ENCODE measurements at regions not wholly inside any gene's neighbourhood (a gene's known extent, or its start where the extent isn't known, plus 50 kb on each side); places are given as distances from the start of the nearest gene placed in this dataset.

DNA sequence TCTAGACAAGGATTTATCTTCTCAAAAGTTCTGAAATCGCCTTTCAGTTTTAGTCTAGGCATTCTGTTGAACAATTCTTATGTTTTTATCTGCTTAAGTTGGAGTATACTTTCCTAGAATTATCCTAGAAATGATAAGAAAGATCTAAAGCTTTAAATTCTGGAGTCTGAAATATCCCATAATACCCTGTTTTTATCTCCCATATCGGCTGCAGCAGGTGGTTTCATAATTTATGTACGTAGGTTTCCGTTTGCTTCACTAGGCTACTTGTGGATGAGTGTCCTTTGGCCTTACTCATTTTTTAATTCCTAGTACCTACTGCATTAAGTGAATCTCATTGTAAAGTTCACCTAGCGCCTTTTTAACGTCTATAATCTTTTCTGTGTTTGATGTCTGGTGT lies 58.5 kb upstream of the MGAT5 start:
- Histone ChIP-seq H3F3A (ENCODE audit: insufficient read depth, low read length) (no peaks in the 10 kb centered on the region), H3K4me3 (ENCODE audit: low read depth, low read length, poor library complexity, severe bottlenecking) (no peak overlapping the region), H3K4me1 (ENCODE audit: insufficient read depth, low read length, severe bottlenecking) (peaks cover 18% of the 10 kb centered on the region), H3K27ac (ENCODE audit: low read depth, low read length, poor library complexity, severe bottlenecking) (no peak overlapping the region), H3K4me2 (ENCODE audit: low read length) (no peak overlapping the region), H4K20me1 (ENCODE audit: insufficient read depth, low read length) (no peaks in the 10 kb centered on the region), H3K9me2 (ENCODE audit: low read depth, low read length) (no peaks in the 10 kb centered on the region), H3K36me3 (ENCODE audit: insufficient read depth, low read length) (no peaks in the 10 kb centered on the region), H3K9ac (ENCODE audit: low read length) (no peak overlapping the region), H3K27me3 (ENCODE audit: insufficient read depth, low read length) (no peaks in the 10 kb centered on the region), H3K79me2 (ENCODE audit: insufficient read depth, low read length) (peaks cover 33% of the 10 kb centered on the region), H2AFZ (ENCODE audit: low read length) (no peak overlapping the region), H3K9me3 (ENCODE audit: low read length) (no peaks in the 10 kb centered on the region)
- TF ChIP-seq CTCF (IDR thresholded peaks at IDR 0.05; ENCODE audit: low read length) (no peak), EZH2 (IDR thresholded peaks at IDR 0.05; ENCODE audit: borderline replicate concordance, low read length) (no peak)

- Histone ChIP-seq H3K9me2 (ENCODE audit: low read depth, low read length) (no peaks in the 10 kb centered on the region), H3K9ac (ENCODE audit: low read length) (no peak overlapping the region), H3K4me3 (ENCODE audit: low read depth, low read length, poor library complexity, severe bottlenecking) (no peak overlapping the region), H4K20me1 (ENCODE audit: insufficient read depth, low read length) (no peaks in the 10 kb centered on the region), H3K79me2 (ENCODE audit: insufficient read depth, low read length) (peaks cover 33% of the 10 kb centered on the region), H3K27me3 (ENCODE audit: insufficient read depth, low read length) (no peaks in the 10 kb centered on the region), H3K4me2 (ENCODE audit: low read length) (no peak overlapping the region), H3K4me1 (ENCODE audit: insufficient read depth, low read length, severe bottlenecking) (peaks cover 18% of the 10 kb centered on the region), H3K27ac (ENCODE audit: low read depth, low read length, poor library complexity, severe bottlenecking) (no peak overlapping the region), H3K9me3 (ENCODE audit: low read length) (no peaks in the 10 kb centered on the region), H3F3A (ENCODE audit: insufficient read depth, low read length) (no peaks in the 10 kb centered on the region), H2AFZ (ENCODE audit: low read length) (no peak overlapping the region), H3K36me3 (ENCODE audit: insufficient read depth, low read length) (no peaks in the 10 kb centered on the region)
- no peak for TF ChIP-seq EZH2 (IDR thresholded peaks at IDR 0.05; ENCODE audit: borderline replicate concordance, low read length)
- no peak for TF ChIP-seq CTCF (IDR thresholded peaks at IDR 0.05; ENCODE audit: low read length)
Measured at GRCh38 chr2:134197445-134197844, 56.4 kb upstream of the MGAT5 start.

DNA sequence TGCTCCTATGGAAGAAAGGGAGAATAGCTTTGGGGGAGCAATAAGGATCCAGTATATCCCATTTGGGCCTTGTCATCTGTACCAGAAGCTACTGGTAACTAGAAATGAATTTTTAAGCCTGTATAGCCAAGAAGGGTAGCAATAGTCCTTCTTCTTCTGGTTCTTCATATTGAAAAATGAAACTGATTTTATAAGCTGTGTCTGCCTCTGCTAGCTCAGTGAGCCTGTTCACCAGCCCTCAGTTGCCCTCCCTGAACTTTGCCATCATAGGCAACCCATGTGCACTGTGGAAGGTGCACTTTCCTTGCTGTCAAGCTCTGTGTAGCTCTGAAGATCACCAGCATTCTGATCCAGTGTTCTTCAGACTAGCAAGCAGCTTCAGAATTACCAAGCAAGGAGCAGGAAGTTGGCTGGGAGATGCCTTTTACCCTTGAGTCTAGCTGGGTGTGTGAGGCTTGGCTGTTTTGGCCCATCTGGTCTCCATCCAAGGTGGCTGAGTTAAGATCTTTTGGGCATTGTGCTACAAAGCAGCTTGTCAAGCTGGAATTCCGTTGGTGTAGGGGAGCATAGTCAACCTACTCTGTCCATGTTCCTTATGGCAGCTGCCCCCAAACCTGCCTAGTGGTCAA lies 55.8 kb upstream of the MGAT5 start:
- H3K79me2 ChIP-seq (ENCODE audit: insufficient read depth, low read length), result peaks cover 33% of the 10 kb centered on the region

More for the DNA sequence above, 55.8 kb upstream of the MGAT5 start:
- no peaks in the 10 kb centered on the region for H3F3A ChIP-seq (ENCODE audit: insufficient read depth, low read length)
- no peaks in the 10 kb centered on the region for H3K9me3 ChIP-seq (ENCODE audit: low read length)
- H3K4me2 ChIP-seq (ENCODE audit: low read length), result no peak overlapping the region
- no peaks in the 10 kb centered on the region for H3K9me2 ChIP-seq (ENCODE audit: low read depth, low read length)
- H3K27me3 ChIP-seq (ENCODE audit: insufficient read depth, low read length), result no peaks in the 10 kb centered on the region
- H3K27ac ChIP-seq (ENCODE audit: low read depth, low read length, poor library complexity, severe bottlenecking), result no peak overlapping the region
- H2AFZ ChIP-seq (ENCODE audit: low read length), result no peak overlapping the region
- TF ChIP-seq EZH2 (IDR thresholded peaks at IDR 0.05; ENCODE audit: borderline replicate concordance, low read length) (no peak), CTCF (IDR thresholded peaks at IDR 0.05; ENCODE audit: low read length) (no peak)
- no peak overlapping the region for H3K4me3 ChIP-seq (ENCODE audit: low read depth, low read length, poor library complexity, severe bottlenecking)
- H3K9ac ChIP-seq (ENCODE audit: low read length), result no peak overlapping the region
- H4K20me1 ChIP-seq (ENCODE audit: insufficient read depth, low read length), result no peaks in the 10 kb centered on the region
- H3K36me3 ChIP-seq (ENCODE audit: insufficient read depth, low read length), result no peaks in the 10 kb centered on the region
- peaks cover 18% of the 10 kb centered on the region for H3K4me1 ChIP-seq (ENCODE audit: insufficient read depth, low read length, severe bottlenecking)
